Activated CD8-positive, alpha-beta memory T cell treated with anti-CD3 and anti-CD28 coated beads, Interleukin-2, amount 10 ng/mL, durations not matched to agents 7 days and 5 days (primary cell): ENCODE measurements at regions not wholly inside any gene's neighbourhood (a gene's known extent, or its start where the extent isn't known, plus 50 kb on each side); places are given as distances from the start of the nearest gene placed in this dataset.

ENCODE experiments used
- ATAC-seq: fragments of 150-1000 bp; cut with Tn5 transposase; one replicate; pipeline ENCODE4 v1.10.0; 2021; ENCODE audit warnings: moderate library complexity
- CTCF ChIA-PET: fragments of 350-600 bp; sonication (Branson Sonifier 250); formaldehyde crosslinking; loops from one replicate; lab custom pipeline; 2021; ENCODE audit warnings: antibody characterized with exemption; lab: Charles Lee
- DNase-seq: peaks from one replicate; pipeline ENCODE4 v3.0.0-alpha.2; 2020
- H3K27ac Mint-ChIP-seq: one replicate; pipeline ENCODE4 v1.8.0; 2021; ENCODE audit warnings: mild to moderate bottlenecking, mixed read lengths
- H3K27me3 Mint-ChIP-seq: one replicate; pipeline ENCODE4 v1.8.0; 2021; ENCODE audit warnings: mixed read lengths
- H3K36me3 Mint-ChIP-seq: one replicate; pipeline ENCODE4 v1.8.0; 2021; ENCODE audit warnings: mild to moderate bottlenecking, mixed read lengths
- H3K4me1 Mint-ChIP-seq: one replicate; pipeline ENCODE4 v1.8.0; 2021; ENCODE audit warnings: mixed read lengths
- H3K4me3 Mint-ChIP-seq: one replicate; pipeline ENCODE4 v1.8.0; 2021; ENCODE audit warnings: mild to moderate bottlenecking, moderate library complexity, mixed read lengths
- H3K9me3 Mint-ChIP-seq: one replicate; pipeline ENCODE4 v1.8.0; 2022; ENCODE audit warnings: low read depth, mixed read lengths

DNA sequence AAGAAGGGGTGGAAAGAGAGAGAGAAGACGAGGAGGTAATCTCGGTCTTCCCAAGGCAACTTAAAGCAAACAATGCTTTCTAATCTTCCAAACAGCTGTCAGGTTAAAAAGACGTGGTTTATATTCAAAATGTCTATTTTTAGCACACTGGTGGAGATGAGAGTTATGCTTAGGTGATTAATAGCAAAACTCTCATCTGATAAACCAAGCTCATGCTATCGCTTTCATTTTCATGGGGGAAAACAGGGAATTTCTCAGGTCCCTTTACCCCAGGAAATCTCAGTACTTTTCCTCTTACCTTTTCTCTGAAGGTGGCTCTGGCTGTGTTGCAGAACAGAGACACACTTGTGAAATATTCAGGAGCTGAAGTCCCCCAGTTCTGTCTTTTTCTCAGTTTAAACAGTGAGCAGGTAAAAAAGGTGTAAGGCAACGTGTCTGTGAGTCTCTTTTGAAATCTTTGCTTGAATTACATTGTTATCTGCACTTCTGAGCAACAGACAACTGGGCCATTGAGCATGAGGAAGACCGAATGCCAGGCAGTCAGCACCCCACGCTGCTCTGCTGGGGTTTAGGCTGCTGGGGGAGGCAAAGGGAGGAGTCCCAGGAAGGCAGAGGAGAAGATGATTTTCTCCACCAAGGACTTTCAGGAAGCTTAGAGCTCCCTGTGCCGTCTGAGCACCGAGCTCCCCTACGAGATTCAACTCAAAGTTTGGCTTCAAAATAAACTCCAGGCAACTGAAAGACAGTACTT lies 759.3 kb downstream of the BCL11B start:
- peak overlapping the region; percentile 26 for H3K27ac Mint-ChIP-seq
- DNase-seq (no peak), ATAC-seq (no peak)
- H3K4me1 Mint-ChIP-seq, result peaks cover 22% of the 10 kb centered on the region
- no peaks in the 10 kb centered on the region for H3K9me3 Mint-ChIP-seq
- H3K4me3 Mint-ChIP-seq, result no peak overlapping the region
- CTCF ChIA-PET, result no interaction called here
- no peaks in the 10 kb centered on the region for H3K27me3 Mint-ChIP-seq
- H3K36me3 Mint-ChIP-seq, result peaks cover 5% of the 10 kb centered on the region

DNA sequence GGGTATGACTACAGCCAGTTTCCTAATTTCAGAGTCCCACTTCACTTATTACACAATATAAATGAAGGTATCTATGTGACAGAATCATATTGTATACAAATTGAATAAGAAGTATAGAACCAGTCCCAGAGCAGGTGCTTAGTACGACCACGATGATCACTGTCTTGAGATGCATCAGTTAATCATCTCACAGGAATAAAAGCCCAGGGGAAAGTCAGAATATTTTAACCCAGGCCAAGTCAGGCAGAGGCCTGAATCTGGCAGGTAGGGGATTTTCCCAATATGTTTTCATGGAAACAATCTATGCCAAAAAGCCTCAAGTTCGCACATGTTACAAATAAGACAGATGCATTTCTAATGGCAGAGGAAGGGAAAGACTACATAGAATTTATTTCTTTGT lies 758.4 kb downstream of the BCL11B start:
- peaks cover 5% of the 10 kb centered on the region for H3K36me3 Mint-ChIP-seq

DNA sequence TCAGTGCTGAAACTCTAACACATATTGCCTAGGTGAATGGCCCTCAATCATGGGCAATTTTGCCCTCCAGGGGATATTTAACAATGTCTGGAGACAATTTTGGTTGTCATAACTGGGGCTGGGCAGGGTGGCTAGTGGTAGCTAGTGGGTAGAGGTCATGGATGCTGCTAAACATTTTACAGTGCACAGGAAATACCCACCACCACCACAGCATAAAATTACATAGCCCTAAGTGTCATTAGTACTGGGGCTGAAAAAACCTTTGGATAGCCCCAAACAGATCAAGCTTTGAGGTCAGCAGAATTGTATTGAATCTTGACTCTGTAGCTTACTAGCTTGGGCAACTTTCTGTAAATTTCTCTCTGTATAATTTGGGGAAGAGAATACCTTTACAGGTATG lies 758.0 kb downstream of the BCL11B start:
- H3K27me3 Mint-ChIP-seq, result no peaks in the 10 kb centered on the region
- H3K4me1 Mint-ChIP-seq, result peaks cover 31% of the 10 kb centered on the region
- H3K27ac Mint-ChIP-seq, result no peak overlapping the region
- CTCF ChIA-PET, result no interaction called here
- no peak overlapping the region for H3K4me3 Mint-ChIP-seq
- H3K36me3 Mint-ChIP-seq, result peaks cover 5% of the 10 kb centered on the region
- no peaks in the 10 kb centered on the region for H3K9me3 Mint-ChIP-seq
- ATAC-seq, result no peak
- no peak for DNase-seq

More for the DNA sequence above, 758.4 kb downstream of the BCL11B start:
- ATAC-seq (no peak), DNase-seq (no peak)
- no peak overlapping the region for H3K27ac Mint-ChIP-seq
- H3K9me3 Mint-ChIP-seq, result no peaks in the 10 kb centered on the region
- no peak overlapping the region for H3K4me3 Mint-ChIP-seq
- no peaks in the 10 kb centered on the region for H3K27me3 Mint-ChIP-seq
- peaks cover 29% of the 10 kb centered on the region for H3K4me1 Mint-ChIP-seq
- CTCF ChIA-PET, result no interaction called here

DNA sequence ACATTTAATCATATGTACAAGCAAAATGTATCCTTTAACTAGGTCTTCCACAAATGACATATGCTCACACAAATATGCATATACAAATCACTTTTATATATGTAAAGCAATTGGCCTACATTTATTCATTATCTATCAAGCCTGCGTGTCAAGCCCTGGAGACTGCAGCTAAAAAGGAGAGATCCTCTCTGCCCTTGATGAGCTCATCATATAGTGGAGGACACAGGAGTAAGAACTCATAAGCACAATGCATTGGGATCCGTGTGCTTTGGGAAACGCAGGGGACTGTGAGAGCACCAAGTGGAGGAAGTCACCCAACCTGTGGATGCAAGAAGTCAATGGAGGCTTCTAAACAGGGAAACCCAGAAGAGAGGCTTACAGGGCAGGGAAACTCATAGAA lies 735.7 kb downstream of the BCL11B start:
- ATAC-seq, result no peak
- Mint-ChIP-seq H3K27me3 (no peaks in the 10 kb centered on the region), H3K27ac (no peak overlapping the region), H3K4me3 (no peak overlapping the region), H3K9me3 (no peaks in the 10 kb centered on the region), H3K4me1 (no peaks in the 10 kb centered on the region), H3K36me3 (peaks cover 2% of the 10 kb centered on the region)
- CTCF ChIA-PET, result no interaction called here
- no peak for DNase-seq

DNA sequence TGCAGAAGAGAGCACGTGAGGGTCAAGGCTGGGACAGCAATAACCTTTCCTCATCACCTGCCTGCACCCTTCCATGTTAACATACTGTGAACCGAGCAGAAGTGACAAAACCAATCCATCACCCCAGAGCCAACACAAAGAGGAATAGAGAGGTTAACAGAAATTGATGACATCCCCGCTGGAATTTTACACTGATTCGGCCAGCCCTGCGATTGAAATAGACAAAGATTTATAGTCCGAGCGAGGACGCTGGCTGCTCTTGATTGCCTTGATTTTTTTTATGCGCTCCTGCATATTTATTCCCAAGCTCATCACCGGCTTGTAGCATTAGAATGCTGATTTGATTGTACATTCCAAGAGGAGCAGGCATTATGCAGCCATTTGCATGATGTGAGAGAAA lies 729.7 kb downstream of the BCL11B start:
- DNase-seq (no peak), ATAC-seq (no peak)
- Mint-ChIP-seq H3K27ac (no peak overlapping the region), H3K4me3 (no peak overlapping the region), H3K36me3 (peaks cover 2% of the 10 kb centered on the region), H3K4me1 (no peaks in the 10 kb centered on the region), H3K27me3 (no peaks in the 10 kb centered on the region), H3K9me3 (no peaks in the 10 kb centered on the region)
- CTCF ChIA-PET, result no interaction called here

DNA sequence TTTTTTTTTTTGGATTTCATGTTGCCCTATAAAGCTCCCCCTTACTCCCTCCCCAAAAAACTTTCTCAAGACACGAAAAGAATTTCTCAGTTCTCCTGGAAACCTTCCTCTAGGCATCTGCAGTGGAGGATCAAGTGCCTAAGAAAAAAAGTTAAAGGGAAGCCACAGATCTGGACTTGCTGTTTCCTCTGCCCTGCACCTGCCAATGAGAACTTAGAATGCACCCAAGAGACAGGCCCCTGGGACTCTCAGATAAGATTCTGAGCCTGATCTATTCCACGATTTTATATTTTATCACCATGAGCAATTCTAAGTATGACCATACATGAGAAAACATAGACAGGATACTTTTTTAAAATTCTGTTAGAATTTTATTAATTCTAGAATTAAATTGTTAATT lies 728.9 kb downstream of the BCL11B start:
- DNase-seq (no peak), ATAC-seq (no peak)
- no peak overlapping the region for H3K4me3 Mint-ChIP-seq
- no peaks in the 10 kb centered on the region for H3K9me3 Mint-ChIP-seq
- H3K4me1 Mint-ChIP-seq, result peaks cover under 1% of the 10 kb centered on the region
- CTCF ChIA-PET, result no interaction called here
- H3K27ac Mint-ChIP-seq, result no peak overlapping the region
- H3K36me3 Mint-ChIP-seq, result peaks cover 2% of the 10 kb centered on the region
- no peaks in the 10 kb centered on the region for H3K27me3 Mint-ChIP-seq

DNA sequence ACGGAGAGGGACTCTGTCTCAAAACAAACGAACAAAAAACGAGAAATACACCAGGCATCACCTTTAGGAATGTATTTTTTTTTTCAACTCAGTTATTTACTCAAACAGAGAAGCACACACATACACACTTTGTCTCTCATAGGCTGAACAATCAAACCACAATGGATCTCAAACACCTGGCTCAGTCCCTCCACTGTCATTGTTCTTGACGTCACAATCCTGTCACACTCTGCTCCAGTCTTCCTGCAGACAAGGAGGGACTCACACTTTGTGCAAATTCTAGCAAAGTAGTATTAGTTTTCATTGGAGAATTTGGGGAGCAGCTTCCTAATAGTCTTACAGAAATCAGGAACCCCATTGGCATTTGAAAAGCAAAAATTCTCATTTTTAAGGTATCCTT lies 727.8 kb downstream of the BCL11B start:
- Mint-ChIP-seq H3K4me1 (peaks cover 7% of the 10 kb centered on the region), H3K27ac (no peak overlapping the region), H3K4me3 (no peak overlapping the region), H3K9me3 (no peaks in the 10 kb centered on the region), H3K36me3 (no peaks in the 10 kb centered on the region), H3K27me3 (no peaks in the 10 kb centered on the region)
- ATAC-seq, result no peak
- CTCF ChIA-PET, result no interaction called here
- DNase-seq, result no peak

DNA sequence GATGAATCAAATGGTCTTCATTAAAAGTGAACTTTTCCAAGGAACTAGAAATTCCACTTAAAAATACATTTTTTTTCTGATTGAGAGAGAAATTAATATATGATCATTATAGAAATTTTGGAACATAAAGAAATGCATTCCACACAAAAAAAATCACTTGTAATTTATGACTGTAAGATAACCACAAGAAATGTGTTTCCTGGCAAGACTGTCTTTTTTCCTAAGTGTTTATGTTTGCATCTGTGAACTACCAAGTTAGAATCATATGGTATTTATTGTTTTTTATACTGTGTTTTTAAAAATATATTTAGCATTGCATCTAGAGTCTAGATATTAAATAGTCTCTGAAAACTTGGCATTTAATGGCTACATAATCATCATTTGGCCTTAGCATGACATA lies 726.8 kb downstream of the BCL11B start:
- DNase-seq, result no peak
- no peak for ATAC-seq
- Mint-ChIP-seq H3K27ac (no peak overlapping the region), H3K27me3 (no peaks in the 10 kb centered on the region), H3K4me1 (peaks cover 7% of the 10 kb centered on the region), H3K36me3 (no peaks in the 10 kb centered on the region), H3K9me3 (no peaks in the 10 kb centered on the region), H3K4me3 (no peak overlapping the region)
- CTCF ChIA-PET, result no interaction called here

DNA sequence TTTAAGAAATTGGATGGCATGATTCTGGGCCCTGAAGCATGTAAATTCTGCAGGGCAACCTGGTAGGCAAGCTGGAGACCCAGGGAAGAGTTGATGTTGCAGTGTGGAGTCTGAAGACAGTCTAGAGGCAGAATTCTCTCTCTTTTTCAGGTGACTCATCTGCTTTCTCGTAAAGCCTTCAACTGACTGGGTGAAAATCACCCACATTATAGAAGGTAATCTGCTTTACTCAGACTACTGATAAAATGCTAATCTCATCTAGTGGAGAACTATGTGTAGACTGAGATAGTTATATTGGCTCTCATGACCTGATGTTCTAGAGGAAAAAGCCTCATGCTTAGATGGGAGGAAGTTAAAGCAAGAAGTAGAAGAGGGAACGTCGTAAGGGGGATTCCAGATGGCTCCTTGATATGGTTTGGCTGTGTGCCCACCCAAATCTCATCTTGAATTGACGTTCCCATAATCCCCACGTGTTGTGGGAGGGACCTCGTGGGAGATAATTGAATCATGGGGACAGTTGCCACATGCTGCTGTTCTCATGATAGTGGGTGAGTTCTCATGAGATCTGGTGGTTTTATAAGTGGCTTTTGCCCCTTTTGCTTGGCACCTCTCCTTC lies 723.8 kb downstream of the BCL11B start:
- no peak for DNase-seq
- no peak overlapping the region for H3K4me3 Mint-ChIP-seq
- H3K9me3 Mint-ChIP-seq, result no peaks in the 10 kb centered on the region
- no peak overlapping the region for H3K27ac Mint-ChIP-seq
- no peaks in the 10 kb centered on the region for H3K27me3 Mint-ChIP-seq
- H3K36me3 Mint-ChIP-seq, result no peaks in the 10 kb centered on the region
- H3K4me1 Mint-ChIP-seq, result peaks cover 7% of the 10 kb centered on the region
- CTCF ChIA-PET, result no interaction called here
- no peak for ATAC-seq

DNA sequence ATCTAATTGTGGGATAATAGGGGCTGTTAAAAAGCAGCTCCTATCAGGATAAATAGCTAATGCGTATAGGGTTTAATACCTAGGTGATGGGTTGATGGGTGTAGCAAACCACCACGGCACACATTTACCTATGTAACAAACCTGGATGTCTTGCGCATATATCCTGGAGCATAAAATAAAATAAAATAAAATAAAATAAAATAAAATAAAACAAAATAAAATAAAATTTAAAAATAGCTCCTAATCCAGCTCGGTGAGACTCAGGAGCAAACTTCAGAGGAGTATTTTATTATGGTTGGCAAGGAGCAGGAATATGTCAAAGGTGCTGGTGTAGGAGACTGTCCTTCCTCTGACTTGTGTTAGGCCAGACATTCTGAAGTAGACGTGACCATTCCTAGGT lies 721.0 kb downstream of the BCL11B start:
- Mint-ChIP-seq H3K27ac (no peak overlapping the region), H3K36me3 (no peaks in the 10 kb centered on the region), H3K4me3 (no peak overlapping the region), H3K9me3 (no peaks in the 10 kb centered on the region), H3K27me3 (no peaks in the 10 kb centered on the region), H3K4me1 (peaks cover 7% of the 10 kb centered on the region)
- CTCF ChIA-PET, result no interaction called here
- DNase-seq, result no peak
- ATAC-seq, result no peak

DNA sequence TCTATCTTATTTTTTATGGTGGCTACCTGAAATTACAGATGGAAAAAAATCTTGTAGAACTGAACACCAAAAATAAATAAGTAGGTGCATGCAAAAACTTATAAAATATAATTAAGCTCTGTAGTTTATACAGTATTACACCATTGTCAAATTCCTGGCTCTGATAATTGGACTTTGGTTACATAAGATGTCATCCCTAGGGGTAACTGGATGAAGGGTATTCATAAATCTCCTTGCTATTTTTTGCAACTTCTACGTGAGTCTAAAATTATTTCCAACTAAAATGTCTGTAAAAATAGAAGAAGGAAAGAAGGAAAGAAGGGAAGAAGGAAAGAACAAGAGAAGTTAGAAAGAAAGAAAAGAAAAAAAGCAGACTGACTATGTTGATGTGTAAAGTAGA lies 716.6 kb downstream of the BCL11B start:
- CTCF ChIA-PET, result no interaction called here
- Mint-ChIP-seq H3K4me3 (no peak overlapping the region), H3K4me1 (no peaks in the 10 kb centered on the region)

DNA sequence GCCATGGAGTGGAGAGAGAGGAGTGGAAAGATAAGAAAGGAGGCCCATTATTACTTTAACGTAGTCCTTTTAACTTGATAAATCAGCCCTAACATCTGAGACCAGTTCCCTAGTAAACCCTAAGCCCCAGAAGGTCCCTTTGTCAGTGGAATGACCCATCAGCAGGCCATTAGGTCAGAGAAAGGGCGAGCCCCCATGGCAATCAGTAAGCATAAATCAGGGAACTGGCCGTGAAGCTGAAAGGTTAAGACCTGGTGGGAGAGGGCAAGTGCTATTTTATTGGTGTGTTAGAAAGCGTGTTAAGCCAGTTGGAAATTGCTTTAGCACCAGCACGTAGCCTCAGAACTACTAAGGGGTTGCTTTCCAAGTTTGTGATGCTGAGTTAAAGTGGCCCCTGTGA lies 708.0 kb downstream of the BCL11B start:
- ATAC-seq (no peak), DNase-seq (no peak)
- Mint-ChIP-seq H3K4me1 (no peaks in the 10 kb centered on the region), H3K9me3 (peaks cover 2% of the 10 kb centered on the region), H3K36me3 (no peaks in the 10 kb centered on the region), H3K4me3 (no peak overlapping the region), H3K27me3 (no peaks in the 10 kb centered on the region), H3K27ac (no peak overlapping the region)
- CTCF ChIA-PET, result no interaction called here

More for the DNA sequence above, 716.6 kb downstream of the BCL11B start:
- H3K27ac Mint-ChIP-seq, result no peak overlapping the region
- no peaks in the 10 kb centered on the region for H3K36me3 Mint-ChIP-seq
- ATAC-seq (no peak), DNase-seq (no peak)
- H3K9me3 Mint-ChIP-seq, result no peaks in the 10 kb centered on the region
- no peaks in the 10 kb centered on the region for H3K27me3 Mint-ChIP-seq

DNA sequence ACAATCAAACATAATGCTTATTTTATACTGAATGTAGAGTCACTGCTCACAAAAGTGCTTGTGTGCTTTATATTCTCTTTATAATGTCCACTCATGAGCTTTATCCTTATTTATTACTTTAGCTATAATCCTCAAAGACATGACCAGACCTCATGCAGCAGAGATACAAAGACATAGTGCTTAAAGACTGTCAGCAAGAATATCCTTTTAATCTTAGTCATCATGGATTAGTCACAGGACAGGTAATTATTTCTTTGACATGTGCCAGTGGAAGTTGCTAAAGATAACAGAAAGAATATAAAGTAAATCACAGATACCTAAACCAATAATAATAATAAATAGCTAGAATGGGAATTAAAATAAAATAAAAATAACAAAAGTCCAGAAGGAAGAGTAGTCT lies 707.5 kb downstream of the BCL11B start:
- H3K4me1 Mint-ChIP-seq, result no peaks in the 10 kb centered on the region
- DNase-seq (no peak), ATAC-seq (no peak)
- no peaks in the 10 kb centered on the region for H3K36me3 Mint-ChIP-seq
- H3K4me3 Mint-ChIP-seq, result no peak overlapping the region
- no peaks in the 10 kb centered on the region for H3K27me3 Mint-ChIP-seq
- peaks cover 2% of the 10 kb centered on the region for H3K9me3 Mint-ChIP-seq
- CTCF ChIA-PET, result no interaction called here
- no peak overlapping the region for H3K27ac Mint-ChIP-seq

DNA sequence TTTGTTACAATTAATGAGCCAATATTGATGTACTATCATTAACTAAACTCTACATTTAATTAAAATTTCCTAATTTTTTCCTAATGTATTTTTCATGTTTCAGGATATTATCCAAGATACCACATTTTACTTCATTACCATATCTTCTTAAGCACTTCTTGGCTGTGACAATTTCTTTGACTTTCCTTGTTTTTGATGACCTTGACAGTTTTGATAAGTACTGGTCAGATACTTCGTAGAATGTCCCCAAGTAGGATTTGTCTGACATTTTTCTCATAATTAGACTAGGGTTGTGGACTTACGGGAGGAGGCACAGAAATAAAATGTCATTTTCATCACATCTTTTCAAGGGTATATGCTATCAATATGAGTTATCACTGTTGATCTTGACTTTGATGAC lies 700.9 kb downstream of the BCL11B start:
- Mint-ChIP-seq H3K27me3 (no peaks in the 10 kb centered on the region), H3K36me3 (no peaks in the 10 kb centered on the region), H3K4me1 (no peaks in the 10 kb centered on the region), H3K4me3 (no peak overlapping the region), H3K27ac (no peak overlapping the region), H3K9me3 (no peaks in the 10 kb centered on the region)
- ATAC-seq, result no peak
- CTCF ChIA-PET, result interaction anchor here (1.2 kb wide), 1 partner anchor 13 kb away, joined by 3 read pairs; no protein-coding TSS in a partner anchor
- no peak for DNase-seq
